MM.1S (cell line): ENCODE measurements at regions not wholly inside any gene's neighbourhood (a gene's known extent, or its start where the extent isn't known, plus 50 kb on each side); places are given as distances from the start of the nearest gene placed in this dataset.
"Not testable (repeated sequence)": the region's sequence is repeated elsewhere in the genome, so short reads cannot be mapped to it uniquely, and the experiment has no call there.

Experiments
- DNase-seq: peaks from one replicate; pipeline ENCODE4 v3.0.0-alpha.2; 2015
- H2AFZ ChIP-seq: fragments of 300-600 bp; sonication (generic); 2 replicates; pipeline ENCODE4 v1.6.0; 2016; ENCODE audit warnings: antibody characterized with exemption, low read length
- H3F3A ChIP-seq: fragments of 300-600 bp; sonication (generic); 2 replicates; pipeline ENCODE4 v1.6.1; 2016; ENCODE audit warnings: mild to moderate bottlenecking, antibody characterized with exemption, low read length, moderate library complexity, mixed read lengths; ENCODE audit not compliant: insufficient read depth
- H3K27ac ChIP-seq: fragments of 300-600 bp; sonication (generic); 2 replicates; pipeline ENCODE4 v1.5.1; 2016; ENCODE audit warnings: mild to moderate bottlenecking, low read length
- H3K27me3 ChIP-seq: fragments of 300-600 bp; sonication (generic); replicated peaks from 2 replicates; pipeline ENCODE4 v1.6.0; 2016; ENCODE audit warnings: low read length; ENCODE audit not compliant: insufficient read depth
- H3K36me3 ChIP-seq: fragments of 300-600 bp; sonication (generic); replicated peaks from 2 replicates; pipeline ENCODE4 v1.6.1; 2016; ENCODE audit warnings: mild to moderate bottlenecking, low read length, mixed read lengths; ENCODE audit not compliant: insufficient read depth
- H3K4me1 ChIP-seq: fragments of 300-600 bp; sonication (generic); 2 replicates; pipeline ENCODE4 v1.6.1; 2016; ENCODE audit warnings: low read length, mixed read lengths
- H3K4me2 ChIP-seq: fragments of 300-600 bp; sonication (generic); 2 replicates; pipeline ENCODE4 v1.6.0; 2016; ENCODE audit warnings: low read depth, low read length
- H3K4me3 ChIP-seq: fragments of 300-600 bp; sonication (generic); 2 replicates; pipeline ENCODE4 v1.5.1; 2016; ENCODE audit warnings: low read length, mixed read lengths
- H3K79me2 ChIP-seq: fragments of 300-600 bp; sonication (generic); 2 replicates; pipeline ENCODE4 v1.6.1; 2016; ENCODE audit warnings: mixed run types, low read length, mixed read lengths
- H3K9ac ChIP-seq: fragments of 300-600 bp; sonication (generic); 2 replicates; pipeline ENCODE4 v1.6.1; 2016; ENCODE audit warnings: low read length, mixed read lengths
- H3K9me2 ChIP-seq: fragments of 300-600 bp; sonication (generic); replicated peaks from 2 replicates; pipeline ENCODE4 v1.6.1; 2016; ENCODE audit warnings: mild to moderate bottlenecking, low read length, mixed read lengths; ENCODE audit not compliant: insufficient read depth
- H3K9me3 ChIP-seq: fragments of 300-600 bp; sonication (generic); replicated peaks from 2 replicates; pipeline ENCODE4 v1.6.1; 2016; ENCODE audit warnings: mild to moderate bottlenecking, low read length, mixed read lengths; ENCODE audit not compliant: insufficient read depth
- H4K20me1 ChIP-seq: fragments of 300-600 bp; sonication (generic); 2 replicates; pipeline ENCODE4 v1.6.1; 2016; ENCODE audit warnings: mild to moderate bottlenecking, low read length, moderate library complexity, mixed read lengths; ENCODE audit not compliant: insufficient read depth
- CTCF ChIP-seq: fragments of 300-600 bp; sonication (generic); IDR thresholded peaks from 2 replicates; pipeline ENCODE4 v1.5.1; 2016; ENCODE audit warnings: antibody characterized with exemption, low read length, mixed read lengths
- EZH2 ChIP-seq: fragments of 300-600 bp; sonication (generic); optimal IDR thresholded peaks from 2 replicates; pipeline ENCODE3; 2017; ENCODE audit warnings: low read depth, mild to moderate bottlenecking, antibody characterized with exemption, low read length, mixed read lengths
- EZH2phosphoT487 ChIP-seq: fragments of 300-600 bp; sonication (generic); IDR thresholded peaks from 2 replicates; pipeline ENCODE4 v1.6.1; 2018; ENCODE audit warnings: antibody characterized with exemption, low read length

- no peaks in the 10 kb centered on the region for H3F3A ChIP-seq
- H3K9me2 ChIP-seq: no peaks in the 10 kb centered on the region
- H3K27me3 ChIP-seq: no peaks in the 10 kb centered on the region
- DNase-seq: no peak
- TF ChIP-seq CTCF (no peak), EZH2phosphoT487 (no peak), EZH2 (no peak)
- no peak overlapping the region for H3K9ac ChIP-seq
- H3K79me2 ChIP-seq: no peaks in the 10 kb centered on the region
- H4K20me1 ChIP-seq: no peaks in the 10 kb centered on the region
- H3K27ac ChIP-seq: no peak overlapping the region
- H3K4me1 ChIP-seq: 0 out of 2 replicates have a peak, but pooled peaks cover 5% of the 10 kb centered on the region
- H2AFZ ChIP-seq: no peak overlapping the region
- no peaks in the 10 kb centered on the region for H3K36me3 ChIP-seq
- no peak overlapping the region for H3K4me2 ChIP-seq
- no peak overlapping the region for H3K4me3 ChIP-seq
- H3K9me3 ChIP-seq: no peaks in the 10 kb centered on the region
Observed at GRCh38 chr5:160497878-160498277, 76.2 kb downstream of the PTTG1 start.

GRCh38 chr5:160498441-160499043, 76.9 kb downstream of the PTTG1 start:
- not testable (repeated sequence) for H3K9me2 ChIP-seq, H3K27me3 ChIP-seq, H3K4me1 ChIP-seq, H3K79me2 ChIP-seq, H4K20me1 ChIP-seq, H2AFZ ChIP-seq, H3F3A ChIP-seq, H3K4me3 ChIP-seq, H3K36me3 ChIP-seq, H3K9me3 ChIP-seq, H3K27ac ChIP-seq, H3K4me2 ChIP-seq, H3K9ac ChIP-seq, DNase-seq

- Histone ChIP-seq H3K27me3 (no peaks in the 10 kb centered on the region), H2AFZ (no peak overlapping the region), H3K36me3 (no peaks in the 10 kb centered on the region), H3K79me2 (no peaks in the 10 kb centered on the region), H3K4me3 (no peak overlapping the region), H3K4me2 (no peak overlapping the region), H3K9me3 (no peaks in the 10 kb centered on the region), H3K9ac (no peak overlapping the region), H4K20me1 (no peaks in the 10 kb centered on the region), H3K9me2 (no peaks in the 10 kb centered on the region), H3K27ac (no peak overlapping the region), H3K4me1 (0 out of 2 replicates have a peak, but pooled peaks cover 5% of the 10 kb centered on the region), H3F3A (no peaks in the 10 kb centered on the region)
- no peak for TF ChIP-seq CTCF
- no peak for TF ChIP-seq EZH2
- TF ChIP-seq EZH2phosphoT487: no peak
- DNase-seq: no peak
Observed at GRCh38 chr5:160500786-160501779, 79.4 kb downstream of the PTTG1 start.
